Fibroblast of the conjunctiva (primary cell): ENCODE measurements at regions not wholly inside any gene's neighbourhood (a gene's known extent, or its start where the extent isn't known, plus 50 kb on each side); places are given as distances from the start of the nearest gene placed in this dataset.

Experiments
- DNase-seq: peaks from one replicate; pipeline ENCODE4 v3.0.0-alpha.2; 2010; ENCODE audit warnings: low read depth

- no peak for DNase-seq
These were observed 606.0 kb downstream of the ARL4A start for GRCh38 chr7:13293264-13294002.

GRCh38 chr7:13307040-13307439 is 619.6 kb downstream of the ARL4A start:
- DNase-seq, result no peak

GRCh38 chr7:13308423-13308822 is 621.0 kb downstream of the ARL4A start:
- no peak for DNase-seq

GRCh38 chr7:13309535-13309934 is 622.1 kb downstream of the ARL4A start:
- no peak for DNase-seq

GRCh38 chr7:13312307-13312706 is 624.9 kb downstream of the ARL4A start:
- no peak for DNase-seq

GRCh38 chr7:13320333-13320732 is 632.9 kb downstream of the ARL4A start:
- DNase-seq, result no peak

- DNase-seq, result no peak
These were observed 633.9 kb downstream of the ARL4A start for GRCh38 chr7:13321316-13321715.

GRCh38 chr7:13322126-13322525 is 634.7 kb downstream of the ARL4A start:
- no peak for DNase-seq

GRCh38 chr7:13327669-13328068 is 640.2 kb downstream of the ARL4A start:
- DNase-seq, result no peak

- DNase-seq, result no peak
These were observed 645.9 kb downstream of the ARL4A start for GRCh38 chr7:13333371-13333770.

- peak; percentile 1 for DNase-seq
These were observed 648.8 kb downstream of the ARL4A start for GRCh38 chr7:13336227-13336626.

- DNase-seq, result no peak
These were observed 636.8 kb downstream of the ETV1 start for GRCh38 chr7:13352677-13353076.

GRCh38 chr7:13359656-13360055 is 629.8 kb downstream of the ETV1 start:
- DNase-seq, result no peak

- DNase-seq, result no peak
These were observed 602.7 kb downstream of the ETV1 start for GRCh38 chr7:13386741-13387140.

GRCh38 chr7:13407911-13408310 is 581.6 kb downstream of the ETV1 start:
- no peak for DNase-seq

- no peak for DNase-seq
These were observed 578.3 kb downstream of the ETV1 start for GRCh38 chr7:13411151-13411550.

- DNase-seq, result no peak
These were observed 577.8 kb downstream of the ETV1 start for GRCh38 chr7:13411636-13412035.

- no peak for DNase-seq
These were observed 575.3 kb downstream of the ETV1 start for GRCh38 chr7:13414181-13414580.

GRCh38 chr7:13414661-13415107 is 574.8 kb downstream of the ETV1 start:
- no peak for DNase-seq

GRCh38 chr7:13416071-13416470 is 573.4 kb downstream of the ETV1 start:
- DNase-seq, result no peak

GRCh38 chr7:13416544-13416943 is 572.9 kb downstream of the ETV1 start:
- no peak for DNase-seq

GRCh38 chr7:13420726-13421125 is 568.7 kb downstream of the ETV1 start:
- no peak for DNase-seq

GRCh38 chr7:13421776-13422175 is 567.7 kb downstream of the ETV1 start:
- DNase-seq, result no peak

- no peak for DNase-seq
These were observed 555.5 kb downstream of the ETV1 start for GRCh38 chr7:13433946-13434345.
